ENCODE measurements at regions not wholly inside any gene's neighbourhood (a gene's known extent, or its start where the extent isn't known, plus 50 kb on each side); places are given as distances from the start of the nearest gene placed in this dataset.

- Histone ChIP-seq H3K4me1 (no peaks in the 10 kb centered on the region), H3K27ac (no peak overlapping the region), H3K4me3 (no peak overlapping the region), H3K36me3 (no peaks in the 10 kb centered on the region), H3K27me3 (no peaks in the 10 kb centered on the region), H3K9me3 (no peaks in the 10 kb centered on the region)
- TF ChIP-seq POLR2A (IDR thresholded peaks at IDR 0.05) (no peak), CTCF (IDR thresholded peaks at IDR 0.05) (no peak)
- intact Hi-C loops (cut with DNase I) = no loop called here
- no peak for ATAC-seq
- WGBS (ENCODE audit: insufficient coverage, low coverage, low lambda C conversion rate, missing lambda C conversion rate) = 57% methylated on average over 3 of the region's 3 CpGs
- DNase-seq = no peak
Measured at GRCh38 chr16:74213372-74213771, 83.2 kb upstream of the PSMD7 start.

GRCh38 chr16:74210245-74210644, 86.4 kb upstream of the PSMD7 start:
- no peaks in the 10 kb centered on the region for H3K36me3 ChIP-seq
- no peak for DNase-seq
- intact Hi-C loops (cut with DNase I) = no loop called here
- TF ChIP-seq CTCF (IDR thresholded peaks at IDR 0.05) (no peak), POLR2A (IDR thresholded peaks at IDR 0.05) (no peak)
- WGBS (ENCODE audit: insufficient coverage, low coverage, low lambda C conversion rate, missing lambda C conversion rate) = 71% methylated on average over 1 of the region's 1 CpG
- H3K9me3 ChIP-seq = no peaks in the 10 kb centered on the region
- no peaks in the 10 kb centered on the region for H3K4me1 ChIP-seq
- no peak for ATAC-seq
- H3K27ac ChIP-seq = no peak overlapping the region
- no peaks in the 10 kb centered on the region for H3K27me3 ChIP-seq
- no peak overlapping the region for H3K4me3 ChIP-seq

- Histone ChIP-seq H3K27ac (no peak overlapping the region), H3K4me3 (no peak overlapping the region), H3K4me1 (peaks cover 0 to 24% (median 5%) of the 10 kb centered on the region in 4 donors), H3K36me3 (no peaks in the 10 kb centered on the region), H3K27me3 (no peaks in the 10 kb centered on the region), H3K9me3 (no peaks in the 10 kb centered on the region)
- 82% methylated on average over 5 of the region's 5 CpGs for WGBS (ENCODE audit: insufficient coverage, low coverage, low lambda C conversion rate, missing lambda C conversion rate)
- intact Hi-C loops (cut with DNase I) = no loop called here
- no peak for DNase-seq
- TF ChIP-seq POLR2A (IDR thresholded peaks at IDR 0.05) (no peak), CTCF (IDR thresholded peaks at IDR 0.05) (no peak)
- ATAC-seq = no peak
Measured at GRCh38 chr16:74202009-74202408, 94.6 kb upstream of the PSMD7 start.

- DNase-seq (no peak), ATAC-seq (no peak)
- no peak for TF ChIP-seq CTCF (IDR thresholded peaks at IDR 0.05)
- TF ChIP-seq POLR2A (IDR thresholded peaks at IDR 0.05) = no peak
- no peaks in the 10 kb centered on the region for H3K27me3 ChIP-seq
- H3K4me1 ChIP-seq = peaks cover 0 to 24% (median 5%) of the 10 kb centered on the region in 4 donors
- 95% methylated on average over 2 of the region's 2 CpGs for WGBS (ENCODE audit: insufficient coverage, low coverage, low lambda C conversion rate, missing lambda C conversion rate)
- H3K4me3 ChIP-seq = no peak overlapping the region
- no peaks in the 10 kb centered on the region for H3K36me3 ChIP-seq
- no peak overlapping the region for H3K27ac ChIP-seq
- intact Hi-C loops (cut with DNase I) = no loop called here
- H3K9me3 ChIP-seq = no peaks in the 10 kb centered on the region
Measured at GRCh38 chr16:74201576-74201975, 95.0 kb upstream of the PSMD7 start.

GRCh38 chr16:74200921-74201320, 95.7 kb upstream of the PSMD7 start:
- H3K36me3 ChIP-seq = no peaks in the 10 kb centered on the region
- H3K4me3 ChIP-seq = no peak overlapping the region
- H3K27me3 ChIP-seq = no peaks in the 10 kb centered on the region
- H3K9me3 ChIP-seq = no peaks in the 10 kb centered on the region
- TF ChIP-seq CTCF (IDR thresholded peaks at IDR 0.05) (no peak), POLR2A (IDR thresholded peaks at IDR 0.05) (no peak)
- DNase-seq (no peak), ATAC-seq (no peak)
- 76% methylated on average over 5 of the region's 5 CpGs for WGBS (ENCODE audit: insufficient coverage, low coverage, low lambda C conversion rate, missing lambda C conversion rate)
- peaks cover 0 to 24% (median 5%) of the 10 kb centered on the region in 4 donors for H3K4me1 ChIP-seq
- intact Hi-C loops (cut with DNase I) = no loop called here
- H3K27ac ChIP-seq = no peak overlapping the region

Measured in right lobe of liver (tissue), 6 donors.